GM12878 (cell line): ENCODE measurements at regions not wholly inside any gene's neighbourhood (a gene's known extent, or its start where the extent isn't known, plus 50 kb on each side); places are given as distances from the start of the nearest gene placed in this dataset.

Experiments used
- ASH2L ChIP-seq: fragments of 300-600, 200-600 bp; sonication (generic); IDR thresholded peaks from 2 replicates; pipeline ENCODE4 v1.6.1; 2017; ENCODE audit warnings: low read depth, mild to moderate bottlenecking, borderline replicate concordance
- BCL11A ChIP-seq: IDR thresholded peaks from 2 replicates; pipeline ENCODE4 v1.6.1; 2011; ENCODE audit warnings: low read depth, low read length
- CUX1 ChIP-seq: IDR thresholded peaks from 2 replicates; pipeline ENCODE4 v1.6.1; 2012; ENCODE audit warnings: improper control_type of control experiment, low read depth, low read length; ENCODE audit not compliant: insufficient replicate concordance
- E4F1 ChIP-seq: fragments of 450-650 bp; IDR thresholded peaks from 2 replicates; pipeline ENCODE4 v1.6.1; 2018; ENCODE audit warnings: borderline replicate concordance, mild to moderate bottlenecking; ENCODE audit not compliant: partially characterized antibody
- NR2C2 ChIP-seq: IDR thresholded peaks from 2 replicates; pipeline ENCODE4 v1.6.1; 2011; ENCODE audit warnings: borderline replicate concordance, low read depth; ENCODE audit not compliant: control insufficient read depth, insufficient read length
- PRDM15 ChIP-seq: fragments of 450-650 bp; formaldehyde crosslinking; IDR thresholded peaks from 2 replicates; pipeline ENCODE4 v1.4.0; 2020; ENCODE audit warnings: mild to moderate bottlenecking, moderate library complexity
- SMAD5 ChIP-seq: IDR thresholded peaks from 2 replicates; pipeline ENCODE4 v1.6.1; 2016; ENCODE audit warnings: antibody characterized with exemption, low read depth
- STAT1 ChIP-seq: fragments of 450-650 bp; conservative IDR thresholded peaks from 2 replicates; pipeline ENCODE4 v1.6.1; 2014; ENCODE audit warnings: antibody characterized with exemption, mild to moderate bottlenecking
- SUPT20H ChIP-seq: IDR thresholded peaks from 2 replicates; pipeline ENCODE4 v1.6.1; 2011; ENCODE audit warnings: low read depth, mild to moderate bottlenecking, low read length, moderate library complexity, borderline replicate concordance; ENCODE audit not compliant: control insufficient read depth
- TCF7 ChIP-seq: IDR thresholded peaks from 2 replicates; pipeline ENCODE4 v1.6.1; 2014; ENCODE audit warnings: antibody characterized with exemption, borderline replicate concordance
- WRNIP1 ChIP-seq: IDR thresholded peaks from 2 replicates; pipeline ENCODE4 v1.6.1; 2011; ENCODE audit warnings: low read depth, low read length, improper control_type of control experiment, borderline replicate concordance
- ZBTB33 ChIP-seq: fragments of 450-650 bp; IDR thresholded peaks from 2 replicates; pipeline ENCODE4 v1.6.1; 2017; ENCODE audit warnings: mild to moderate bottlenecking

- no peak for TF ChIP-seq PRDM15 (CRISPR knock-in tag)
- TF ChIP-seq BCL11A, result no peak
- no peak for TF ChIP-seq WRNIP1
- no peak for TF ChIP-seq SUPT20H
- no peak for TF ChIP-seq ZBTB33
- TF ChIP-seq STAT1, result no peak
- TF ChIP-seq SMAD5, result no peak
- no peak for TF ChIP-seq CUX1
- no peak for TF ChIP-seq NR2C2
- no peak for TF ChIP-seq TCF7
- no peak for TF ChIP-seq E4F1
- TF ChIP-seq ASH2L, result no peak
Observed at GRCh38 chr2:109062145-109062858, 66.7 kb upstream of the SH3RF3 start (continued).
